ENCODE measurements at regions not wholly inside any gene's neighbourhood (a gene's known extent, or its start where the extent isn't known, plus 50 kb on each side); places are given as distances from the start of the nearest gene placed in this dataset.
"Not testable (repeated sequence)": the region's sequence is repeated elsewhere in the genome, so short reads cannot be mapped to it uniquely, and the experiment has no call there.

DNA sequence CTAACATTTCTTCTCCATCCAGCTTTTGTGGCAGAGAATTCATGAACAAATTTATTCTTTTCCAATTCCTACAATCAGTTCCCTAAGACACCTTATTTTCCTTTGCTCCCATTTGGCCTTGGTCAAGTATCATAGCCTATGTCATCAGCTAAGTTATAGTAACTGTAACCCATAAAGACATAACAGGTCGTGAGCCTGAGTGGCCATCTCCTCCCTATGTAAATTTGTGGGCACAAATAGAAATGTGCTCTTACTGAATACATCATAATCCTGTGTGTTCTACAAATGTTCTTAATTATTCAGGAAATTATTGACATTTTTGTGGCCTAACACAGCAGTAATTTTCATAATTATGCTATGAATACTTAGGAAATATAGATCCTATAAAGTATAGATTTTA is 108.9 kb upstream of the ZNF717 start:
- TF ChIP-seq, protein P1, sequence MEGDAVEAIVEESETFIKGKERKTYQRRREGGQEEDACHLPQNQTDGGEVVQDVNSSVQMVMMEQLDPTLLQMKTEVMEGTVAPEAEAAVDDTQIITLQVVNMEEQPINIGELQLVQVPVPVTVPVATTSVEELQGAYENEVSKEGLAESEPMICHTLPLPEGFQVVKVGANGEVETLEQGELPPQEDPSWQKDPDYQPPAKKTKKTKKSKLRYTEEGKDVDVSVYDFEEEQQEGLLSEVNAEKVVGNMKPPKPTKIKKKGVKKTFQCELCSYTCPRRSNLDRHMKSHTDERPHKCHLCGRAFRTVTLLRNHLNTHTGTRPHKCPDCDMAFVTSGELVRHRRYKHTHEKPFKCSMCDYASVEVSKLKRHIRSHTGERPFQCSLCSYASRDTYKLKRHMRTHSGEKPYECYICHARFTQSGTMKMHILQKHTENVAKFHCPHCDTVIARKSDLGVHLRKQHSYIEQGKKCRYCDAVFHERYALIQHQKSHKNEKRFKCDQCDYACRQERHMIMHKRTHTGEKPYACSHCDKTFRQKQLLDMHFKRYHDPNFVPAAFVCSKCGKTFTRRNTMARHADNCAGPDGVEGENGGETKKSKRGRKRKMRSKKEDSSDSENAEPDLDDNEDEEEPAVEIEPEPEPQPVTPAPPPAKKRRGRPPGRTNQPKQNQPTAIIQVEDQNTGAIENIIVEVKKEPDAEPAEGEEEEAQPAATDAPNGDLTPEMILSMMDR (IDR thresholded peaks at IDR 0.05), result no peak
- Mint-ChIP-seq H3K4me3 (ENCODE audit: unreplicated experiment) (no peak overlapping the region), H3K4me1 (ENCODE audit: unreplicated experiment) (no peaks in the 10 kb centered on the region), H3K27me3 (ENCODE audit: unreplicated experiment) (peaks cover 5% of the 10 kb centered on the region), H3K36me3 (ENCODE audit: unreplicated experiment) (no peaks in the 10 kb centered on the region), H3K9me3 (ENCODE audit: unreplicated experiment) (no peaks in the 10 kb centered on the region), H3K27ac (ENCODE audit: unreplicated experiment) (no peak overlapping the region)
- DNase-seq (ENCODE audit: extremely low spot score, unreplicated experiment), result no peak

- Mint-ChIP-seq H3K9me3 (ENCODE audit: unreplicated experiment) (no peaks in the 10 kb centered on the region), H3K27ac (ENCODE audit: unreplicated experiment) (no peak overlapping the region), H3K4me3 (ENCODE audit: unreplicated experiment) (no peak overlapping the region), H3K4me1 (ENCODE audit: unreplicated experiment) (no peaks in the 10 kb centered on the region), H3K36me3 (ENCODE audit: unreplicated experiment) (no peaks in the 10 kb centered on the region), H3K27me3 (ENCODE audit: unreplicated experiment) (peaks cover 7% of the 10 kb centered on the region)
- DNase-seq (ENCODE audit: extremely low spot score, unreplicated experiment), result no peak
- TF ChIP-seq, protein P1 (IDR thresholded peaks at IDR 0.05), result no peak
Observed at GRCh38 chr3:75896265-75896664, 110.9 kb upstream of the ZNF717 start.

DNA sequence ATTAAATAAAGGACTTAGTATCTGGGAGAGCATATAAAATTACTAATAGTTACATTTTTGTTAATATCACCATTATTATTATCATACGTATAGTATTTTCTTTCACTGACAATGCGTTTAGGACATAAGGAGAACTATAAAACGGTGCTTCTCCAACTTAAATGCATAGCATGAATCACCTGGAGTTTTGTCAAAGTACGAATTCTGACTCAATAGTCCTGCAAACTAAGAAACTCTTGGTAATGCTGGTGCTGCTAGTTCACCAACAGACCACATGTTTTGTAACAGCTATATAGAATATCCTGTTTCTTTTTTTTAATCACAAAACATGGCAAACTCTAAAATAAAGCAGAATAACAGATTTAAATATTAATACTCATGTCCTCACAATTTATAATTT is 116.1 kb upstream of the ZNF717 start:
- H3K4me1 Mint-ChIP-seq (ENCODE audit: unreplicated experiment); DNase-seq (ENCODE audit: extremely low spot score, unreplicated experiment); H3K4me3 Mint-ChIP-seq (ENCODE audit: unreplicated experiment); H3K36me3 Mint-ChIP-seq (ENCODE audit: unreplicated experiment); H3K9me3 Mint-ChIP-seq (ENCODE audit: unreplicated experiment); H3K27ac Mint-ChIP-seq (ENCODE audit: unreplicated experiment): not testable (repeated sequence)
- peaks cover 16% of the 10 kb centered on the region for H3K27me3 Mint-ChIP-seq (ENCODE audit: unreplicated experiment)

DNA sequence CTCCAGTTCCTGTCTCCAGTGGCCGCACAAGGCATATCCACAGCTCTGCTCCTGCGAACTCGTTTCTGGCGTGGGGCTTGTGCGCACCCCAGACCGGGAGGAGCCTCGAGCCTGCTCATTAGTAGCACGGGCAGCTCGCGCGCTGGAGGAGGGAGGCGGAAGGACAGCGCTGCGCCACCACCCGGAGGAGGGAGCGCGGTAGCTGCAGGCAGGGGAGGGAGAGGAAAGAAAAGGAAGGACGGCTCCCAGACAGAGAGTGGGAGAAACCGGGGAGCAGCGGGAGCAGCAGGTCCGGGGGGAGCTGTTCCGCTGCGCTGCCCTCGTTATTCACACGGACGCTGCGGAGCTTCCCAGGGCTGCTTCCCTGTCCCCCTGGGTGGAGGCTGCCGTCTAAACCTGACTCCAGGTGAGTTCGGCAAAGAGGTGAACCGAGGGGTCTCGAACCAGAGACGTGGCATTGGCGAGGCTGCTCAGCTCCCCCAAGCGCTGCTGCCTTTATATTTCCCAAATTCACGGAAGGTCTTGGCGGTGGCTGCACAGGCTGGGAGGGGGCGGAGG is 121.3 kb upstream of the ZNF717 start:
- Mint-ChIP-seq H3K36me3 (ENCODE audit: unreplicated experiment) (no peaks in the 10 kb centered on the region), H3K4me3 (ENCODE audit: unreplicated experiment) (peak overlapping the region; percentile 74), H3K27ac (ENCODE audit: unreplicated experiment) (no peak overlapping the region), H3K4me1 (ENCODE audit: unreplicated experiment) (peaks cover 8% of the 10 kb centered on the region), H3K9me3 (ENCODE audit: unreplicated experiment) (no peaks in the 10 kb centered on the region), H3K27me3 (ENCODE audit: unreplicated experiment) (peaks cover 40% of the 10 kb centered on the region)
- TF ChIP-seq, protein P1 (IDR thresholded peaks at IDR 0.05), result peak; percentile 49
- DNase-seq (ENCODE audit: extremely low spot score, unreplicated experiment), result peak; percentile 85

GRCh38 chr3:75913800-75914350 is 128.5 kb upstream of the ZNF717 start:
- peaks cover 4% of the 10 kb centered on the region for H3K9me3 Mint-ChIP-seq (ENCODE audit: unreplicated experiment)
- peaks cover 20% of the 10 kb centered on the region for H3K27me3 Mint-ChIP-seq (ENCODE audit: unreplicated experiment)
- no peak for DNase-seq (ENCODE audit: extremely low spot score, unreplicated experiment)
- no peaks in the 10 kb centered on the region for H3K36me3 Mint-ChIP-seq (ENCODE audit: unreplicated experiment)
- TF ChIP-seq, protein P1 (IDR thresholded peaks at IDR 0.05), result no peak
- H3K27ac Mint-ChIP-seq (ENCODE audit: unreplicated experiment), result no peak overlapping the region
- H3K4me1 Mint-ChIP-seq (ENCODE audit: unreplicated experiment), result no peaks in the 10 kb centered on the region
- no peak overlapping the region for H3K4me3 Mint-ChIP-seq (ENCODE audit: unreplicated experiment)

DNA sequence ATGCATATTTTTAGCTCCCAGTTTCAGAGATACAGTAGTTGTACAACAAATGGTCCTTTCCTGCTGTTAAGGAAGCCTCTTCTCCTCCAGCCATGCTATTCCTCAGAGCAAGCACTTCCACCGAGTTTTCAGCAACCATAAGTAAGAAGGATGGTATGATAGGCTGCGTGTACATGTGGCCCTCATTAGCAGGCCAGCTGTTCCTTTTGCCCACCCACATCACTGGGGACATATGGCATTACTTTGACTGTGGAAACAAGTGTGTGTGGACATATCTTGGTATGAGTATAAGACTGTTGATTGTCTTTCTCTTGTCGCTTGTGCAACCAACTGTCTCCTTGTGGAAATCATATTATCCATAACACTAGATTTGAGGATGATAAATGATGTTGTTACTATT is 129.4 kb upstream of the ZNF717 start:
- not testable (repeated sequence) for DNase-seq (ENCODE audit: extremely low spot score, unreplicated experiment); H3K36me3 Mint-ChIP-seq (ENCODE audit: unreplicated experiment); H3K27ac Mint-ChIP-seq (ENCODE audit: unreplicated experiment); H3K4me3 Mint-ChIP-seq (ENCODE audit: unreplicated experiment); H3K9me3 Mint-ChIP-seq (ENCODE audit: unreplicated experiment); H3K4me1 Mint-ChIP-seq (ENCODE audit: unreplicated experiment)
- peaks cover 16% of the 10 kb centered on the region for H3K27me3 Mint-ChIP-seq (ENCODE audit: unreplicated experiment)

All from osteocyte (in vitro differentiated cells).